ENCODE measurements at regions not wholly inside any gene's neighbourhood (a gene's known extent, or its start where the extent isn't known, plus 50 kb on each side); places are given as distances from the start of the nearest gene placed in this dataset.

DNA sequence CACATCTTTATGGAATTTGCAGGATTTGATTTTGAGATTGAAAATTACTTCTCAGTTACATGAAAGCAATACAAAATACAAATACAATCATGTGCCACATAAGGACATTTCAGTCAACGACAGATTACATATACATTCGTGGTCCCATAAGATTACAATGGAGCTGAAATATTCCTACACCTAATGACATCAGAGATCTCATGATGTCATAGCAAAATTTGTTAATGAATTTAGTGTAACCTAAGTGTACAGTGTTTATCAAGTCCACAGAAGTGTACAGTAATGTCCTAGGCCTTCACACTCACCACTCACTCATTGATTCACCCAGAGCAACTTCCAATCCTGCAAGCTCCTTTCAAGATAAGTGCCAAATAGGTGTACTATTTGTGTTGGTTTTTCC lies 126.5 kb downstream of the GPAM start:
- Histone ChIP-seq H3K27ac (ENCODE audit: control insufficient read depth, insufficient read depth) (no peak overlapping the region), H3K9me3 (replicated peaks; ENCODE audit: control insufficient read depth, insufficient read depth, low read length) (no peaks in the 10 kb centered on the region), H4K20me1 (ENCODE audit: control insufficient read depth, insufficient read depth) (no peaks in the 10 kb centered on the region), H3K36me3 (ENCODE audit: control insufficient read depth in 2 of 2, insufficient read depth in 2 of 2, low read length in 1 of 2) (no peaks in the 10 kb centered on the region), H3K4me2 (ENCODE audit: control insufficient read depth, insufficient read depth) (no peak overlapping the region), H2AFZ (ENCODE audit: control insufficient read depth, low read depth, low read length) (no peak overlapping the region), H3K4me3 (no peak overlapping the region), H3K79me2 (ENCODE audit: control insufficient read depth, insufficient read depth, low read length) (no peaks in the 10 kb centered on the region), H3K9ac (ENCODE audit: control insufficient read depth, insufficient read depth, low read length) (no peak overlapping the region), H3K27me3 (replicated peaks in 1 of 2; ENCODE audit: control insufficient read depth in 2 of 2, insufficient read depth in 2 of 2, low read length in 1 of 2) (peaks cover 0 to 2% of the 10 kb centered on the region in 2 experiments; a peak in 2 of 4 replicates), H3K4me1 (ENCODE audit: control insufficient read depth, insufficient read depth, low read length) (no peaks in the 10 kb centered on the region)
- no TSS peak for BruUV-seq (replicated peaks)
- ChIA-PET RAD21 (ENCODE audit: unreplicated experiment) (no interaction called here), CTCF (no interaction called here), POLR2A (no interaction called here), SMC1A (ENCODE audit: uncharacterized antibody, unreplicated experiment) (no interaction called here)
- no peak for TF ChIP-seq BHLHE40 (IDR thresholded peaks at IDR 0.05; ENCODE audit: borderline replicate concordance in 1 of 2, low read depth in 2 of 2, low read length in 1 of 2)
- TF ChIP-seq CREB1 (IDR thresholded peaks at IDR 0.05; ENCODE audit: low read depth) = no peak
- no peak for TF ChIP-seq SIN3A (IDR thresholded peaks at IDR 0.05; ENCODE audit: low read depth, low read length)
- TF ChIP-seq, protein P1, sequence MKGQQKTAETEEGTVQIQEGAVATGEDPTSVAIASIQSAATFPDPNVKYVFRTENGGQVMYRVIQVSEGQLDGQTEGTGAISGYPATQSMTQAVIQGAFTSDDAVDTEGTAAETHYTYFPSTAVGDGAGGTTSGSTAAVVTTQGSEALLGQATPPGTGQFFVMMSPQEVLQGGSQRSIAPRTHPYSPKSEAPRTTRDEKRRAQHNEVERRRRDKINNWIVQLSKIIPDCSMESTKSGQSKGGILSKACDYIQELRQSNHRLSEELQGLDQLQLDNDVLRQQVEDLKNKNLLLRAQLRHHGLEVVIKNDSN (IDR thresholded peaks at IDR 0.05; ENCODE audit: borderline replicate concordance, extremely low read length, insufficient read depth, low read depth, low read length) = no peak
- TF ChIP-seq POU2F2 (IDR thresholded peaks at IDR 0.05; ENCODE audit: borderline replicate concordance, low read depth, low read length) = no peak
- no peak for TF ChIP-seq ATF7 (IDR thresholded peaks at IDR 0.05; ENCODE audit: low read depth)
- no peak for TF ChIP-seq NBN (IDR thresholded peaks at IDR 0.05)
- TF ChIP-seq HCFC1 (IDR thresholded peaks at IDR 0.05; ENCODE audit: low read length) = no peak
- TF ChIP-seq, protein P2, sequence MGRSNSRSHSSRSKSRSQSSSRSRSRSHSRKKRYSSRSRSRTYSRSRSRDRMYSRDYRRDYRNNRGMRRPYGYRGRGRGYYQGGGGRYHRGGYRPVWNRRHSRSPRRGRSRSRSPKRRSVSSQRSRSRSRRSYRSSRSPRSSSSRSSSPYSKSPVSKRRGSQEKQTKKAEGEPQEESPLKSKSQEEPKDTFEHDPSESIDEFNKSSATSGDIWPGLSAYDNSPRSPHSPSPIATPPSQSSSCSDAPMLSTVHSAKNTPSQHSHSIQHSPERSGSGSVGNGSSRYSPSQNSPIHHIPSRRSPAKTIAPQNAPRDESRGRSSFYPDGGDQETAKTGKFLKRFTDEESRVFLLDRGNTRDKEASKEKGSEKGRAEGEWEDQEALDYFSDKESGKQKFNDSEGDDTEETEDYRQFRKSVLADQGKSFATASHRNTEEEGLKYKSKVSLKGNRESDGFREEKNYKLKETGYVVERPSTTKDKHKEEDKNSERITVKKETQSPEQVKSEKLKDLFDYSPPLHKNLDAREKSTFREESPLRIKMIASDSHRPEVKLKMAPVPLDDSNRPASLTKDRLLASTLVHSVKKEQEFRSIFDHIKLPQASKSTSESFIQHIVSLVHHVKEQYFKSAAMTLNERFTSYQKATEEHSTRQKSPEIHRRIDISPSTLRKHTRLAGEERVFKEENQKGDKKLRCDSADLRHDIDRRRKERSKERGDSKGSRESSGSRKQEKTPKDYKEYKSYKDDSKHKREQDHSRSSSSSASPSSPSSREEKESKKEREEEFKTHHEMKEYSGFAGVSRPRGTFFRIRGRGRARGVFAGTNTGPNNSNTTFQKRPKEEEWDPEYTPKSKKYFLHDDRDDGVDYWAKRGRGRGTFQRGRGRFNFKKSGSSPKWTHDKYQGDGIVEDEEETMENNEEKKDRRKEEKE (IDR thresholded peaks at IDR 0.05) = no peak
- TF ChIP-seq MEF2A (IDR thresholded peaks at IDR 0.05; ENCODE audit: insufficient read depth, low read depth, low read length) = no peak
- no peak for TF ChIP-seq BACH1 (IDR thresholded peaks at IDR 0.05; ENCODE audit: borderline replicate concordance)
- TF ChIP-seq MYC (IDR thresholded peaks at IDR 0.05; ENCODE audit: insufficient read depth, insufficient read length, insufficient replicate concordance, low read length, severe bottlenecking) = no peak
- no peak for TF ChIP-seq EED (IDR thresholded peaks at IDR 0.05; ENCODE audit: low read depth)
- TF ChIP-seq, protein P3, sequence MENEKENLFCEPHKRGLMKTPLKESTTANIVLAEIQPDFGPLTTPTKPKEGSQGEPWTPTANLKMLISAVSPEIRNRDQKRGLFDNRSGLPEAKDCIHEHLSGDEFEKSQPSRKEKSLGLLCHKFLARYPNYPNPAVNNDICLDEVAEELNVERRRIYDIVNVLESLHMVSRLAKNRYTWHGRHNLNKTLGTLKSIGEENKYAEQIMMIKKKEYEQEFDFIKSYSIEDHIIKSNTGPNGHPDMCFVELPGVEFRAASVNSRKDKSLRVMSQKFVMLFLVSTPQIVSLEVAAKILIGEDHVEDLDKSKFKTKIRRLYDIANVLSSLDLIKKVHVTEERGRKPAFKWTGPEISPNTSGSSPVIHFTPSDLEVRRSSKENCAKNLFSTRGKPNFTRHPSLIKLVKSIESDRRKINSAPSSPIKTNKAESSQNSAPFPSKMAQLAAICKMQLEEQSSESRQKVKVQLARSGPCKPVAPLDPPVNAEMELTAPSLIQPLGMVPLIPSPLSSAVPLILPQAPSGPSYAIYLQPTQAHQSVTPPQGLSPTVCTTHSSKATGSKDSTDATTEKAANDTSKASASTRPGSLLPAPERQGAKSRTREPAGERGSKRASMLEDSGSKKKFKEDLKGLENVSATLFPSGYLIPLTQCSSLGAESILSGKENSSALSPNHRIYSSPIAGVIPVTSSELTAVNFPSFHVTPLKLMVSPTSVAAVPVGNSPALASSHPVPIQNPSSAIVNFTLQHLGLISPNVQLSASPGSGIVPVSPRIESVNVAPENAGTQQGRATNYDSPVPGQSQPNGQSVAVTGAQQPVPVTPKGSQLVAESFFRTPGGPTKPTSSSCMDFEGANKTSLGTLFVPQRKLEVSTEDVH (IDR thresholded peaks at IDR 0.05; ENCODE audit: low read depth, partially characterized antibody) = no peak
- ATAC-seq (no peak), FAIRE-seq (no peak), DNase-seq (ENCODE audit: low read depth, low spot score) (no peak)
- WGBS (ENCODE audit: insufficient coverage, insufficient replicate concordance, low lambda C conversion rate, missing lambda C conversion rate) = 0% methylated on average over 2 of the region's 2 CpGs
- intact Hi-C loops (cut with micrococcal nuclease; ENCODE audit: unreplicated experiment) = no loop called here
- in situ Hi-C loops (cut with MboI) = no loop called here
